Esophagus squamous epithelium (tissue), 5 donors: ENCODE measurements at regions not wholly inside any gene's neighbourhood (a gene's known extent, or its start where the extent isn't known, plus 50 kb on each side); places are given as distances from the start of the nearest gene placed in this dataset.

Experiments
- DNase-seq: peaks from one replicate; lab custom pipeline; 2025; lab: John Stamatoyannopoulos, UW
- H3K27ac ChIP-seq, 4 donors: fragments of 200-600 bp; sonication (generic); one replicate each; pipeline ENCODE4 v1.5.1; 2016 to 2019; ENCODE audit warnings: mild to moderate bottlenecking in 1 of 4
- H3K27me3 ChIP-seq, 4 donors: fragments of 200-600 bp; sonication (generic); 1 replicate in 3 of 4; 2 replicates in 1 of 4; pipeline versions ENCODE4 v1.5.1 to v1.6.0; 2017 to 2021; ENCODE audit warnings: antibody characterized with exemption in 1 of 4
- H3K36me3 ChIP-seq, 3 donors: fragments of 200-600 bp; sonication (generic); one replicate each; pipeline ENCODE4 v1.5.1; 2016 to 2019
- H3K4me1 ChIP-seq, 3 donors: fragments of 200-600 bp; sonication (generic); one replicate each; pipeline ENCODE4 v1.5.1; 2017 to 2019
- H3K4me3 ChIP-seq, 4 donors: fragments of 200-600 bp; sonication (generic); 1 replicate in 3 of 4; 2 replicates in 1 of 4; pipeline ENCODE4 v1.5.1; 2016 to 2019; ENCODE audit warnings: mild to moderate bottlenecking in 2 of 4, moderate library complexity in 1 of 4
- H3K9me3 ChIP-seq, 3 donors: fragments of 200-600 bp; sonication (generic); one replicate each; pipeline ENCODE4 v1.5.1; 2016 to 2019
- CTCF ChIP-seq, 6 experiments: fragments of 450-650 bp in 4 of 6; fragments of 200-600 bp in 2 of 6; sonication (generic) in 2 of 6; IDR thresholded peaks; one replicate each; pipeline ENCODE4 v1.5.1; 2016 to 2019; ENCODE audit warnings: antibody characterized with exemption in 6 of 6, mild to moderate bottlenecking in 4 of 6, moderate library complexity in 4 of 6
- POLR2A ChIP-seq, 4 donors: fragments of 450-650 bp; IDR thresholded peaks; one replicate each; pipeline ENCODE4 v1.6.1; 2017; ENCODE audit warnings: antibody characterized with exemption in 4 of 4, mild to moderate bottlenecking in 4 of 4, moderate library complexity in 3 of 4
- WGBS, 2 donors: methylation state at CpG; one replicate each; pipeline ENCODE4 v1.1.5; 2018; 5-methylcytosine and 5-hydroxymethylcytosine counted together
- intact Hi-C: fragments of 100-400 bp; cut with DNase I; formaldehyde crosslinking; loops from one replicate; pipeline ENCODE4 v1.15.0; 2022
- donor health status: DM: yes; HTN: yes; CAD: no.

GRCh38 chr20:61146023-61146422 is 106.0 kb upstream of the CDH4 start:
- no peak for DNase-seq
- Histone ChIP-seq H3K27me3 (no peaks in the 10 kb centered on the region), H3K9me3 (no peaks in the 10 kb centered on the region), H3K4me1 (no peaks in the 10 kb centered on the region), H3K4me3 (no peak overlapping the region), H3K36me3 (no peaks in the 10 kb centered on the region), H3K27ac (no peak overlapping the region)
- WGBS, 2 donors = 44 to 54% methylated on average over 4 of the region's 4 CpGs
- intact Hi-C loops = no loop called here
- no peak for TF ChIP-seq CTCF (IDR thresholded peaks at IDR 0.05)
- TF ChIP-seq POLR2A (IDR thresholded peaks at IDR 0.05) = no peak

GRCh38 chr20:61149636-61150035 is 102.4 kb upstream of the CDH4 start:
- H3K27ac ChIP-seq = no peak overlapping the region
- 59 to 63% methylated on average over 5 of the region's 5 CpGs for WGBS, 2 donors

GRCh38 chr20:61157301-61157700 is 94.8 kb upstream of the CDH4 start:
- DNase-seq = no peak
- Histone ChIP-seq H3K9me3 (no peaks in the 10 kb centered on the region), H3K27me3 (no peaks in the 10 kb centered on the region), H3K36me3 (no peaks in the 10 kb centered on the region), H3K4me3 (no peak overlapping the region), H3K27ac (no peak overlapping the region), H3K4me1 (no peaks in the 10 kb centered on the region)
- TF ChIP-seq CTCF (IDR thresholded peaks at IDR 0.05) = no peak
- TF ChIP-seq POLR2A (IDR thresholded peaks at IDR 0.05) = no peak
- WGBS, 2 donors = 82 to 89% methylated on average over 7 to 8 of the region's 8 CpGs
- intact Hi-C loops = no loop called here

More at GRCh38 chr20:61149636-61150035, 102.4 kb upstream of the CDH4 start:
- TF ChIP-seq POLR2A (IDR thresholded peaks at IDR 0.05) (no peak), CTCF (IDR thresholded peaks at IDR 0.05) (no peak)
- Histone ChIP-seq H3K4me3 (no peak overlapping the region), H3K4me1 (no peaks in the 10 kb centered on the region), H3K9me3 (no peaks in the 10 kb centered on the region), H3K27me3 (no peaks in the 10 kb centered on the region), H3K36me3 (no peaks in the 10 kb centered on the region)
- intact Hi-C loops = no loop called here
- no peak for DNase-seq

- no peaks in the 10 kb centered on the region for H3K4me1 ChIP-seq
- DNase-seq = no peak
- no peak for TF ChIP-seq CTCF (IDR thresholded peaks at IDR 0.05)
- TF ChIP-seq POLR2A (IDR thresholded peaks at IDR 0.05) = no peak
- intact Hi-C loops = no loop called here
- no peak overlapping the region for H3K4me3 ChIP-seq
- H3K9me3 ChIP-seq = no peaks in the 10 kb centered on the region
- 48 to 71% methylated on average over 16 to 17 of the region's 17 CpGs for WGBS, 2 donors
- H3K27me3 ChIP-seq = no peaks in the 10 kb centered on the region
- no peaks in the 10 kb centered on the region for H3K36me3 ChIP-seq
- H3K27ac ChIP-seq = no peak overlapping the region
Observed at GRCh38 chr20:61159957-61160686, 91.9 kb upstream of the CDH4 start.

GRCh38 chr20:61161726-61162390 is 90.2 kb upstream of the CDH4 start:
- Histone ChIP-seq H3K4me3 (no peak overlapping the region), H3K9me3 (no peaks in the 10 kb centered on the region), H3K4me1 (no peaks in the 10 kb centered on the region), H3K27me3 (no peaks in the 10 kb centered on the region), H3K27ac (no peak overlapping the region), H3K36me3 (no peaks in the 10 kb centered on the region)
- intact Hi-C loops = no loop called here
- TF ChIP-seq CTCF (IDR thresholded peaks at IDR 0.05) (no peak), POLR2A (IDR thresholded peaks at IDR 0.05) (no peak)
- 55 to 79% methylated on average over 8 of the region's 8 CpGs for WGBS, 2 donors
- DNase-seq = no peak
